Glutamatergic neuron (in vitro differentiated cells): ENCODE measurements at regions not wholly inside any gene's neighbourhood (a gene's known extent, or its start where the extent isn't known, plus 50 kb on each side); places are given as distances from the start of the nearest gene placed in this dataset.

Experiments used
- DNase-seq: peaks from one replicate; pipeline ENCODE4 v3.0.0; 2022
- H3K27ac Mint-ChIP-seq: one replicate; pipeline ENCODE4 v1.8.0; 2020; ENCODE audit warnings: mild to moderate bottlenecking, mixed read lengths, inconsistent platforms; ENCODE audit not compliant: unreplicated experiment
- H3K27me3 Mint-ChIP-seq: one replicate; pipeline ENCODE4 v1.8.0; 2020; ENCODE audit warnings: mild to moderate bottlenecking, moderate library complexity, mixed read lengths, inconsistent platforms; ENCODE audit not compliant: unreplicated experiment
- H3K36me3 Mint-ChIP-seq: one replicate; pipeline ENCODE4 v1.8.0; 2020; ENCODE audit warnings: mild to moderate bottlenecking, mixed read lengths, inconsistent platforms; ENCODE audit not compliant: unreplicated experiment
- H3K4me1 Mint-ChIP-seq: one replicate; pipeline ENCODE4 v1.8.0; 2020; ENCODE audit warnings: mild to moderate bottlenecking, low read depth, mixed read lengths, inconsistent platforms; ENCODE audit not compliant: unreplicated experiment
- H3K4me3 Mint-ChIP-seq: one replicate; pipeline ENCODE4 v1.8.0; 2020; ENCODE audit warnings: mild to moderate bottlenecking, mixed read lengths, inconsistent platforms; ENCODE audit not compliant: unreplicated experiment
- H3K9me3 Mint-ChIP-seq: one replicate; pipeline ENCODE4 v1.8.0; 2020; ENCODE audit warnings: mild to moderate bottlenecking, moderate library complexity, mixed read lengths, inconsistent platforms; ENCODE audit not compliant: unreplicated experiment
- TF ChIP-seq, protein P1 (sequence below): fragments of 200-600 bp; sonication (generic); IDR thresholded peaks from one replicate; pipeline ENCODE4 v1.5.0; 2021; ENCODE audit not compliant: partially characterized antibody, unreplicated experiment

DNA sequence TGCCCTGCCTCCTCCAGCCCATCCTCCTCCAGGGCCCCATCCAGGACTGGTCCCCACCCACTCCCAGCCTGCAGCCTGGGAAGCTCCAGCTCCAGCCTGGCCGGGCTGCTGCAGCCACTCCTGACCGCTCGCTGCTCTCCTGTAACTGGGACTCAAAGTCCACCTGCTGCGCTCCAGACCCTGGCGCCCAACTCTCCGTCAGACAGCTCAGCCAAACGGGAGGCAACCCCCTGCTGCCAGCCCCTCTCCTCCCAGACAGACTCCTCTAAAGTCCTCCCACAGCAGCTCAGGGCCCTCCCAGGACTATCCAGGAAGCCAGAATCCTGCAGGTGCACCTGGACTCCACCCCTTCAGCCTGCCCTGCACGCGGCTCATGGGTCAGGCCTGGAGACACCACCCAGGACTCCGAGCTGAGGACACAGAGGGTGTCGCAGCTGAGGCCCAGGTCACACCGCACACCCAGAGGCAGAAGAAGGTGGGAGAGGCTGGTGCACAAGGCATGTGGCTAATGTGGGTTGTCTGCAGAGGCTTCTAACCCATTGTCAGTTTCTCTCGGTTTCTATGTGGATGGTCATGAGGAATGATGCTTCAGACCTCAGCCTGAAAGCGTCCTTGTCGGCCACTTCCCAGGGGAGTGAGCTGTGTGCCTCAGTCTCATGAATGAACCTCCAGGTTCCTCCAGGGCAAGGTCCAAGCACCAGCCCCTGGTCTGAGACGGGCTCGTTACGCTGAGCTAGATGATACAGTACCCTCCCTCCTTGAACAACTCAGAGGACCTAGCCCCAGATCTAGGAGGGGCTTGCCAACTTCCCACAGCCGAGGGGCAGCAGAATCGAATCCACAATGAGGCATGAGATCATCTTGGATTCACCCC, 1514.8 kb downstream of the TBC1D22A start:
- DNase-seq: no peak
- H3K27ac Mint-ChIP-seq: no peak overlapping the region

DNA sequence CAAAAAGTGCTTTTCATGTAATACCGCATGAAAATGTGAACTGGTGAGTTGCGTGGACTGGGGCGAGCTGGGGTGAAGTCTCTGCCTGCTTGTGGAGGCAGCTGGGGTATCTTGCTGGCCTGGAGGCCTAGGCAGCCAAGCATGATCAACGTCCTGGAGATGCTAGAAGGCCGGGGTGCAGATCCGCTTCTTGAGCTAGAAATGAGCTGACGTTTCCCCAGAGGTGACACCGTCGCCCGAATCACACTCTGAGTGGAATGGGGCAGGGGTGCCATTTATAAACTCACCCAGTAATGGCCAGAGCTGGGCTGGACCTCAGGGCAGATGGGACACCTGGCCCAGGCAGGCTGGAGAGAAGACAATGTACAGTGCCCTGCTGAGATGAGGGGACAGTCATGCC, 1513.0 kb downstream of the TBC1D22A start:
- Mint-ChIP-seq H3K36me3 (peaks cover 5% of the 10 kb centered on the region), H3K9me3 (peaks cover 13% of the 10 kb centered on the region)
- TF ChIP-seq, protein P1, sequence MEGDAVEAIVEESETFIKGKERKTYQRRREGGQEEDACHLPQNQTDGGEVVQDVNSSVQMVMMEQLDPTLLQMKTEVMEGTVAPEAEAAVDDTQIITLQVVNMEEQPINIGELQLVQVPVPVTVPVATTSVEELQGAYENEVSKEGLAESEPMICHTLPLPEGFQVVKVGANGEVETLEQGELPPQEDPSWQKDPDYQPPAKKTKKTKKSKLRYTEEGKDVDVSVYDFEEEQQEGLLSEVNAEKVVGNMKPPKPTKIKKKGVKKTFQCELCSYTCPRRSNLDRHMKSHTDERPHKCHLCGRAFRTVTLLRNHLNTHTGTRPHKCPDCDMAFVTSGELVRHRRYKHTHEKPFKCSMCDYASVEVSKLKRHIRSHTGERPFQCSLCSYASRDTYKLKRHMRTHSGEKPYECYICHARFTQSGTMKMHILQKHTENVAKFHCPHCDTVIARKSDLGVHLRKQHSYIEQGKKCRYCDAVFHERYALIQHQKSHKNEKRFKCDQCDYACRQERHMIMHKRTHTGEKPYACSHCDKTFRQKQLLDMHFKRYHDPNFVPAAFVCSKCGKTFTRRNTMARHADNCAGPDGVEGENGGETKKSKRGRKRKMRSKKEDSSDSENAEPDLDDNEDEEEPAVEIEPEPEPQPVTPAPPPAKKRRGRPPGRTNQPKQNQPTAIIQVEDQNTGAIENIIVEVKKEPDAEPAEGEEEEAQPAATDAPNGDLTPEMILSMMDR: no peak

More for the DNA sequence above, 1514.8 kb downstream of the TBC1D22A start:
- TF ChIP-seq, protein P1: no peak
- Mint-ChIP-seq H3K9me3 (peaks cover 16% of the 10 kb centered on the region), H3K27me3 (peaks cover 8% of the 10 kb centered on the region), H3K4me3 (no peak overlapping the region), H3K4me1 (peaks cover 2% of the 10 kb centered on the region), H3K36me3 (peaks cover 14% of the 10 kb centered on the region)

DNA sequence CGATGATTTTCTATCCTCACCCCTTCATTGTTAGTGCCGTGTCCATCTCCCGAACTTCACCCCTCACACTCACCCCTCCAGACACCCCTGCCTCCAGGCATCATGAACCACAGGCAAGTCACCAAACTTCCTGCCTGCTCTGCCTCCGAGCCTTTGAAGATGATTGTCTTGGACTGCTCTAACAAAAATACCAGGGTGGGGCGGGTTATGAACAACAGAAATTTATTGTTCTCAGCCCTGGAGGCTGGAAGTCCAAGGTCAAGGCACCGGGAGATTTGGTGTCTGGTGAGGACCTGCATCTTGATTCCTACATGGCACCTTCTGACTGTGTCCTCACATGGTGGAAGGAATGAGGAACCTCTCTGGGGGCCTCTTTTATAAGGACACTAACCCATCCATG, 1508.3 kb downstream of the TBC1D22A start:
- peaks cover 11% of the 10 kb centered on the region for H3K27me3 Mint-ChIP-seq
- no peak for DNase-seq
- peaks cover 20% of the 10 kb centered on the region for H3K36me3 Mint-ChIP-seq
- H3K4me1 Mint-ChIP-seq: no peaks in the 10 kb centered on the region
- no peak overlapping the region for H3K4me3 Mint-ChIP-seq
- no peak overlapping the region for H3K27ac Mint-ChIP-seq
- peaks cover 28% of the 10 kb centered on the region for H3K9me3 Mint-ChIP-seq
- TF ChIP-seq, protein P1: no peak

More for the DNA sequence above, 1513.0 kb downstream of the TBC1D22A start:
- Mint-ChIP-seq H3K4me1 (peaks cover 2% of the 10 kb centered on the region), H3K27me3 (peaks cover 8% of the 10 kb centered on the region), H3K4me3 (no peak overlapping the region), H3K27ac (no peak overlapping the region)
- no peak for DNase-seq

DNA sequence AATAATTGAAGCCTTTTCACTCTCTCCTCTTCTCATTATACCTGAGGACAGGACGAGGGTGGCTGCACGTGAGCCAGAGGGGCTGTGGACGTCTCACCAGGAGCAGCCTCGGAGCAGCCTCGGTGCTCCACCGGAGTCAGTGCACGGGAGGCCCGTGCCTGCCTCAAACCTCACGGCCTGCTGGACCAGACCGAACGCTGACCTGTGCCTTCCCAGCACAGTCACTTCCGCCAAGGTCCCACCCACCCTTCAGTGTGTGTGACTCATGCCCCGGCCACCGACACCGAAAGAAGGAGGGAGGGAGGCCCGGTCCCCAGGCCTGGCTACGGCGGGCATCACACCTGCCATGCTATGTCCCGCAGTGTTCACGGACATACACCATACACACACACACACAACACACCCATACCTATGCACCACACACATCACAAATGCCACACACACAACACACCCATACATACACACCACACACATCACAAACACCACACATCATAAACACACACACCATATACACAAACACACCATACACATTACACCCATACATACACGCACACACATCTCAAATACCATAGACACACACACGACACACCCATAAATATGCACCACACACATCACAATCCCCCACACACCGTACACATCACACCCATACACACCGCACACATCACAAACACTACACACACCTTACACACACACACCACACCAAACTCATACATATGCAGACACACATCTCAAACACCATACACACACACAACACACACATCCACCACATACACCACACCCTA, 1506.5 kb downstream of the TBC1D22A start:
- Mint-ChIP-seq H3K27me3 (peaks cover 9% of the 10 kb centered on the region), H3K9me3 (peaks cover 29% of the 10 kb centered on the region), H3K4me3 (no peak overlapping the region), H3K27ac (no peak overlapping the region), H3K36me3 (peaks cover 25% of the 10 kb centered on the region), H3K4me1 (no peaks in the 10 kb centered on the region)
- no peak for DNase-seq
- TF ChIP-seq, protein P1: no peak
